Neutrophil (primary cell): ENCODE measurements at regions not wholly inside any gene's neighbourhood (a gene's known extent, or its start where the extent isn't known, plus 50 kb on each side); places are given as distances from the start of the nearest gene placed in this dataset.

Source experiments
- H3K27ac ChIP-seq: fragments of 200-600 bp; sonication (generic); 2 replicates; pipeline ENCODE4 v1.5.1; 2016; ENCODE audit warnings: mild to moderate bottlenecking, moderate library complexity
- H3K27me3 ChIP-seq: fragments of 200-600 bp; sonication (generic); 2 replicates; pipeline ENCODE4 v1.6.0; 2016; ENCODE audit warnings: mild to moderate bottlenecking
- H3K36me3 ChIP-seq: fragments of 200-600 bp; sonication (generic); 2 replicates; pipeline ENCODE4 v1.5.1; 2017
- H3K4me1 ChIP-seq, 2 experiments: fragments of 200-600 bp in 1 of 2; sonication (generic) in 1 of 2; 1 replicate in 1 of 2; 2 replicates in 1 of 2; pipeline versions ENCODE4 v1.5.1 to v1.6.1; 2013 to 2016; ENCODE audit warnings: low read depth in 1 of 2, low read length in 1 of 2, mild to moderate bottlenecking in 1 of 2, moderate library complexity in 1 of 2; ENCODE audit not compliant: control insufficient read depth in 1 of 2, insufficient read depth in 1 of 2
- H3K4me3 ChIP-seq, 2 experiments: fragments of 200-600 bp in 1 of 2; sonication (generic) in 1 of 2; 1 replicate in 1 of 2; 2 replicates in 1 of 2; pipeline ENCODE4 v1.5.1; 2013 to 2016; ENCODE audit warnings: low read depth in 1 of 2, low read length in 1 of 2, mild to moderate bottlenecking in 1 of 2, moderate library complexity in 1 of 2
- H3K9me3 ChIP-seq: fragments of 200-600 bp; sonication (generic); 2 replicates; pipeline ENCODE4 v1.5.1; 2016
- TF ChIP-seq, protein P1 (sequence below): fragments of 200-600 bp; sonication (generic); IDR thresholded peaks from 2 replicates; pipeline ENCODE4 v1.5.1; 2016; ENCODE audit warnings: antibody characterized with exemption

DNA sequence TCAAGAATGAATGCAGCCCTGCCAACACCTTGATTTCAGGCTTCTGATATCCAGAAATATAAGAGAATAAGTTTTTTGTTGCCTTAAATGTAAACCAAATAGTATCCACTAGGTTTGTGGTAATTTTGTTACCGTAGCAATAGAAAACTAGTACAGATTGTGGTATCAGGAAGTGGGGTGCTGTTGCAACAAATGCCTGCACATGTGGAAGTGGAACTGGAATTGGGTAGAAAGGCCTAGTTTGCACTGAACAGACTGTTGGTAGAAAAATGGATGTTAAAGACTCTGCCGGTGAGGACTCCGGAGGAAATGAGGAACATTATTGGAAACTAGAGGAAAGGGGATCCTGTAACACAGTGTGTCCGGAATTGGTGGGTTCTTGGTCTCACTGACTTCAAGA, 145.8 kb upstream of the MGAT5 start:
- no peak overlapping the region for H3K27ac ChIP-seq
- H3K9me3 ChIP-seq = no peaks in the 10 kb centered on the region
- no peaks in the 10 kb centered on the region for H3K27me3 ChIP-seq
- TF ChIP-seq, protein P1, sequence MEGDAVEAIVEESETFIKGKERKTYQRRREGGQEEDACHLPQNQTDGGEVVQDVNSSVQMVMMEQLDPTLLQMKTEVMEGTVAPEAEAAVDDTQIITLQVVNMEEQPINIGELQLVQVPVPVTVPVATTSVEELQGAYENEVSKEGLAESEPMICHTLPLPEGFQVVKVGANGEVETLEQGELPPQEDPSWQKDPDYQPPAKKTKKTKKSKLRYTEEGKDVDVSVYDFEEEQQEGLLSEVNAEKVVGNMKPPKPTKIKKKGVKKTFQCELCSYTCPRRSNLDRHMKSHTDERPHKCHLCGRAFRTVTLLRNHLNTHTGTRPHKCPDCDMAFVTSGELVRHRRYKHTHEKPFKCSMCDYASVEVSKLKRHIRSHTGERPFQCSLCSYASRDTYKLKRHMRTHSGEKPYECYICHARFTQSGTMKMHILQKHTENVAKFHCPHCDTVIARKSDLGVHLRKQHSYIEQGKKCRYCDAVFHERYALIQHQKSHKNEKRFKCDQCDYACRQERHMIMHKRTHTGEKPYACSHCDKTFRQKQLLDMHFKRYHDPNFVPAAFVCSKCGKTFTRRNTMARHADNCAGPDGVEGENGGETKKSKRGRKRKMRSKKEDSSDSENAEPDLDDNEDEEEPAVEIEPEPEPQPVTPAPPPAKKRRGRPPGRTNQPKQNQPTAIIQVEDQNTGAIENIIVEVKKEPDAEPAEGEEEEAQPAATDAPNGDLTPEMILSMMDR = no peak
- no peaks in the 10 kb centered on the region for H3K36me3 ChIP-seq
- H3K4me3 ChIP-seq = no peak overlapping the region
- H3K4me1 ChIP-seq = peaks cover 6 to 7% of the 10 kb centered on the region in 2 experiments

DNA sequence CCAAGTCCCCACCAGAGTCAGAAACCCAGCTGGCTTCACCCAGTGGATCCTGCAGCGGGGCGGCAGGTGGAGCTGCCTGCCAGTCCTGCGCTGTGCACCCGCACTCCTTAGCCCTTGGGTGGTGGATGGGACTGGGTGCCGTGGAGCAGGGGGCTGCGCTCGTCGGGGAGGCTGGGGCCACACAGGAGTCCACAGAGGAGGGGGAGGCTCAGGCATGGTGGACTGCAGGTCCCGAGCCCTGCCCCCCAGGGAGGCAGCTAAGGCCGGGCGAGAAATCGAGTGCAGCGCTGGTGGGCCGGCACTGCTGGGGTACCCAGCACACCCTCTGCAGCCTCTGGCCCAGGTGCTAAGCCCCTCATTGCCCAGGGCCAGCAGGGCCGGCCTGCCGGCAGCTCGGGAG, 144.6 kb upstream of the MGAT5 start:
- Histone ChIP-seq H3K36me3 (no peaks in the 10 kb centered on the region), H3K9me3 (no peaks in the 10 kb centered on the region), H3K27ac (no peak overlapping the region), H3K4me1 (peaks cover 6 to 7% of the 10 kb centered on the region in 2 experiments), H3K4me3 (no peak overlapping the region), H3K27me3 (no peaks in the 10 kb centered on the region)
- TF ChIP-seq, protein P1 = no peak

DNA sequence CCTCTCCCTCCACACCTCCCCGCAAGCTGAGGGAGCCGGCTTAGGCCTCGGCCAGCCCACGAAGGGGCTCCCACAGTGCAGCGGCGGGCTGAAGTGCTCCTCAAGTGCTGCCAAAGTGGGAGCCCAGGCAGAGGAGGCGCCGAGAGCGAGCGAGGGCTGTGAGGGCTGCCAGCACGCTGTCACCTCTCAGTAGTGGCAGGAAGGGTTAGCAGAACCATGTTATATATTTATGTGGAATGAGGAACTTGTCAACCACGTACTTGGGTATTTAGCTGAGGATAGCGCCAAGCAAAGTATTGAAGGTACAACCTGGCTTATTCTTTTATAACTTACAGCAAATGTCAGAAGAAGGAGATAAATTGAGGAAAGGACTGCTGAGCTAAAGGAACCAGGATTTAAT, 144.1 kb upstream of the MGAT5 start:
- H3K4me3 ChIP-seq = no peak overlapping the region
- no peak overlapping the region for H3K27ac ChIP-seq
- peaks cover 6 to 7% of the 10 kb centered on the region in 2 experiments for H3K4me1 ChIP-seq
- H3K9me3 ChIP-seq = no peaks in the 10 kb centered on the region
- TF ChIP-seq, protein P1 = no peak
- H3K36me3 ChIP-seq = no peaks in the 10 kb centered on the region
- no peaks in the 10 kb centered on the region for H3K27me3 ChIP-seq

DNA sequence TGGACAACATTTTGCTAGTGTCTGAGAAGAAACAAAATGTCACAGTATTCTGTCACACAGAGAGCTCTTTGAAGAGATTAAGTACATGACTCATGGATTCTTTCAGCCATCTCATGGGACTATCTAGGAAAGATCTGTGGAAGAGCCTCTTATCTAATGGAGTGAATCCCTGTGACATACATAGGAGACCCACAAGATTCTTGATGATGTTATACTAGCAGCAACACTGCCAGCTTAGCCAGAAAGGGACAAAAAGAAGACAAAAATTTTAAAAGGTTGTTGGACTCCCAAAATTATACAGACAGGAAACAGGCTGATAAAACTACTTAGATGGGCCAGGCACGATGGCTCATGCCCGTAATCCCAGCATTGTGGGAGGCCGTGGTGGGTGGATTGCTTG, 143.3 kb upstream of the MGAT5 start:
- no peaks in the 10 kb centered on the region for H3K36me3 ChIP-seq
- H3K9me3 ChIP-seq = no peaks in the 10 kb centered on the region
- H3K4me3 ChIP-seq = no peak overlapping the region
- peaks cover 6 to 7% of the 10 kb centered on the region in 2 experiments for H3K4me1 ChIP-seq
- H3K27me3 ChIP-seq = no peaks in the 10 kb centered on the region
- TF ChIP-seq, protein P1 = no peak
- H3K27ac ChIP-seq = no peak overlapping the region

DNA sequence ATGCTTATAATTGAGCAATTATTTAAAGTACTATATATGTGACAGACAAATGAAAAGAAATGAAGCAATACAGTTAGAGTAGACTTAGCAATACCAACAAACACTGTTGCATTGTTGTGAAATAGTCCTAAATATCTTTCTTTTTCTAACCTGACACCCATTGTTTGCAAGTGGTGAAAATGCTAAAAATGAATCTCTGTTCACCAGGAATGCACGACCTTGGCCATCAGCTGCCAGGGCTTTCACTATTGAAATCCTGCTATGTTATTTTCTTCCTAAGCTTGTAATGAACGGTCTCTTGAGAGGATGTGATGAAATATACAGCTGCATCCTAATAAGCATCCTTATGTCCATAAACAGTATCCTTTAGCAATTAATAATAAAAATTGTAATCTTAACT, 136.2 kb upstream of the MGAT5 start:
- Histone ChIP-seq H3K27ac (no peak overlapping the region), H3K9me3 (no peaks in the 10 kb centered on the region), H3K27me3 (no peaks in the 10 kb centered on the region), H3K4me1 (peaks cover 33 to 37% of the 10 kb centered on the region in 2 experiments), H3K36me3 (no peaks in the 10 kb centered on the region), H3K4me3 (no peak overlapping the region)
- TF ChIP-seq, protein P1 = no peak
